ENCODE measurements at regions not wholly inside any gene's neighbourhood (a gene's known extent, or its start where the extent isn't known, plus 50 kb on each side); places are given as distances from the start of the nearest gene placed in this dataset.

DNA sequence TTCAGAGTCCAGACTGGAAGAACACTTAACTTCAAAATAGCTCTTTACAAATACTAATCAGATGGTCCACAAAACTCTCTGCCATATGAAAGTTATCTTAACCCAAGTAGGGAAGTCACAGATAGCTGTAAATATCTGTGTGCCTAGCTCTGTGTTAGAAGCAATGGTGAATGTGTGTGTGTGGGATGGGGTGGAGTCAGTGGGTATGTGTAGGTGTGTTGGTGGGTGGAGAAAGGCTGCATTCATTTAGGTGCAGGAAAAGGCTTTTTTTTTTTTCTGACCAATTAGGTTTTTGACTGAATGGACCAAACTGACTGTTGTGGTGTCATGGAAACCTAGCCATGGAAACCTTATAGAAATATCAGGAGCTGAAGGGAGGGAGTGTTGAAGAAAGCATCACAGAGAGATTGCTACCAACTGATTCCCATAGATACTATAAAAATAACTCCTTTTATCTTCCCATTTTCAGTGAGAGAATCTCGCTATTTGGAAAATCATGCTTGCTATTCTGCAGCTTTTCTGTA is 156.2 kb upstream of the NR3C1 start:
- DNase-seq (no peak), ATAC-seq (no peak)

DNA sequence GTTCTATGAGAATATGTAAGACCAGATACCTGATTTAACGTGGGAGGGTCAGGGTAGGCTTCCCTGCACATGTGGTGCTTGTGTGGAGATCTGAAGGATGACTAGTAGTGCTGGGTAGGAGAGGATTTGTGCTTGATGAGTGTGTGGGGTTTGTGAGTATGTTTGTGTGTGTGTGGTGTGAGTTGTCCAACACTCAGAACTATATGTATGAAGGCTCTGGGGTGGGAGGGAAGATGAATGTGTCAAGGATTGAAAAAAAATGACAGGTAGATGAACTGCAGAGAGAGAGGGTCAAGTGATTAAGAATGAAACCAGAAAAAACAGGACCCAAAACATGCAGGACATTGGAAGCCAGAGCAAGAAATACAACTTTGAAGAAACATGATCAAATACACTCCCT is 154.6 kb upstream of the NR3C1 start:
- ATAC-seq (no peak), DNase-seq (no peak)

DNA sequence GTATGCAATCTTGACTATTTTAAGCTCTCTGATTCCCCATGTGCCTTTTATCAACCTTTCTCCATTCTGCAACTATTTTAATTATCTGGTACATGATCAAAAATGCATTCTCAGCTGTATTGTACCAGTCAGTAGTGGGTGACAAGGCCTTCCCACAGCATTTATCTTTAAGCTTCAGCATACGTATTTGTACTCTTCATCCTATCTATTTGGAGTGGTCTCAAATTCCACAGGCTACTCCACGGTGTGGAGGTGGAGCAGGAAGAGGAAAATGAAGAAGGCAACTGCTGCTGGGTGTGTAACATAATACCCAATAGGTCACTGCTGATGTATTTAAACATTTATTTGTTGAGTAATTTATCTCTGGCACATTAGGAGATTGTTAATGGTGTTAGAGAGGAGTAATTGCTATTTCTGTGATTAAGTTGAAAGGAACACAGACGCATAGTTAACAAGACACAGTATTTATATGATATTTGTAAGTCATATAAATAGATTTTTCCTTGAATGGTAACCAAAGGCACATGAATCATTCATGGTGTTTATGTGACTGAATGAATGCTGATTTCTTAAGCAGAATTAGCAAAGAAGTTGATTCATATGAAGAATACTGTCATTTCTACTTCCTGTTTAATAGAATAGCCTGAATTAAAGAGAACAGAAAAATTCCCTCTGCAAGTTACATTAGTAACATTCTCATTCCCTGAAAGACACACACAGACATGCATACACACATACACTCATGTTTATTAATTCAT is 153.8 kb upstream of the NR3C1 start:
- ATAC-seq (peak; percentile 23), DNase-seq (no peak)

DNA sequence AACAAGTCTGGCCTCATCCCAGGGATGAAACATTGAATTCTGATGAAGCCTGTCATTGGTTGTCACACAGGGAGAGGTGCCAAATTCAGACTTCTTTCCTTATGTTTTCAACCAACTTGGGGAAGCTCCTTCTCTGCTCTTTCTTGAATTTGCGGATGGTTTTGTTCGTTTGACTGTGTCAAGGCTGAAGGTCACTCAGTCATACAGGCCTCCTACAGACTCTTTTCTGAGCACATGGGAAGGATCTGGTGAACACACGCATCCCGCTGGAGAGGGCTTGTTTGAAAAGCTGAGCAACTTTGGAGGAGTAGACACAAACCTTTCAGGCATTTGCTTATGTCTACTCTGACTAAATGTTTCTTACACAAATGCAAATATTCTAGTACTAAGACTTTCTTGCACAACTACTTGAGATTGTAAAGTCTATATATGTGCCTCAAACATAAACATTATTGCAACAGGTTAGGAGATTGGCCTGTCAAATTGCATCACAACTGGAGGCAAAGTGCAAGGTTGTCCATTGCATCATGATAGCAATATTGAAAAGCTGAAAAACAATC is 151.5 kb upstream of the NR3C1 start:
- no peak for DNase-seq
- ATAC-seq, result no peak

DNA sequence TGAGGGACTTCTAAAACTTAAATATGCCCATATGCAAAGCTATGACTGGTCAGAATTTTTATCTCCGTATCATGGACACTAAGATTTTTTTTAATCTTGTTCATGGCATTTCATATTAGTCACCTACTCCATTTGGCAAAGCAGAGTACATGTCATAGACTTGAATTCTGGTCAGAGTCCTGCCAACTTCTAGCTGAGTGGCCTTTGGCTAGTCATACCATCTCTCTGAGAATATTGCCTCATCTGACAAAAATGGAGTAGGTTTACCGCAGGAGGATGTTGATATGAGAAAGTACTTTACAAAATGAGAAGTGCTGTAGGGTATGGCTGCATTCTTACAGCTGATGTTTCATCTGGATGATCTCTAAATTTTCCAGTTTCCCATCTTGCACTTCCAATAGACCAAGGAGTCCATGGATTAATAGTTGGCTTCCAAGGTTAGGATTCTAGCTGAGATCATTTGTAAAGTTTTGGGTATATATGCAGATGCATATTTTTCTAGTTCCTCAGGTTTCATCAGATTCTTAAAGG is 150.8 kb upstream of the NR3C1 start:
- DNase-seq, result no peak

DNA sequence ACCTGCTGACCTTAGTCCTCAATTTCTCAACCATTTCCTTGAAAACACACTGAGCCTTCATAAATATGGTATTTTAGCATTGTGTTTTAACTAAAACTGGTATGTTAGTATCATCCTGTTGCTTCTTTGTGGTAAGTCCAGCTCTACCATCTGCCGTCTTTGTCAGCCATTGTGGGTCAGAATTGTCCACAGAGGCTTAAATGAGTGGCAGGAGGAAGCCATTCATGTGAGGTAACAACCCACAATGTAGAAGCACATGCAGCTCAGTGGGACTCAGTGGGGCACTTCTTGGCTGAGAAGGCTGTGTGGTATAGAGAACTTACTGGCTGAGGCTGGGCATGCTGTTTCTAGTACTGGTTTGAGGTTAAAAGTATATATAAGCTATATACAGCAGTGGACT is 149.2 kb upstream of the NR3C1 start:
- DNase-seq (no peak), ATAC-seq (no peak)

More for the DNA sequence above, 150.8 kb upstream of the NR3C1 start:
- ATAC-seq, result no peak

DNA sequence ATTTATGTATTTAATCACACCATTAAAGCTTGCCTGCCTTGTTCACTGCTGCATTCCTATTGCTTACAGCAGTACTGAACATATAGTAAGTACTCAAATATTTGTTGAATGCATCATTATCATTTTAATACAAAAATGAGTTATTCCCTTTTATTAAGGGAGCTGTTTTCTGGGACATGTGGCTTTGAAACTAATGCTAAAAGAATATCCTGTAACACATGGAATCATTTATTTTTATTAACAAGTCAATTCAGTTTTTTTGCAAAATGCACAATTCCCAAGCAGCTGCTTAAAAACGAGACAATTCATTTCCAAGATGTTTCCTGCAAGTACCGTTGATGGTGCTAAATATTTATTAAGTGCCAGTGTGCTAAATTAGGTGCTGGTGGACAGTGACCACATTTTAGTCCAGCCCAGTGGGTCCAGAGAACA is 148.3 kb upstream of the NR3C1 start:
- DNase-seq (no peak), ATAC-seq (no peak)

DNA sequence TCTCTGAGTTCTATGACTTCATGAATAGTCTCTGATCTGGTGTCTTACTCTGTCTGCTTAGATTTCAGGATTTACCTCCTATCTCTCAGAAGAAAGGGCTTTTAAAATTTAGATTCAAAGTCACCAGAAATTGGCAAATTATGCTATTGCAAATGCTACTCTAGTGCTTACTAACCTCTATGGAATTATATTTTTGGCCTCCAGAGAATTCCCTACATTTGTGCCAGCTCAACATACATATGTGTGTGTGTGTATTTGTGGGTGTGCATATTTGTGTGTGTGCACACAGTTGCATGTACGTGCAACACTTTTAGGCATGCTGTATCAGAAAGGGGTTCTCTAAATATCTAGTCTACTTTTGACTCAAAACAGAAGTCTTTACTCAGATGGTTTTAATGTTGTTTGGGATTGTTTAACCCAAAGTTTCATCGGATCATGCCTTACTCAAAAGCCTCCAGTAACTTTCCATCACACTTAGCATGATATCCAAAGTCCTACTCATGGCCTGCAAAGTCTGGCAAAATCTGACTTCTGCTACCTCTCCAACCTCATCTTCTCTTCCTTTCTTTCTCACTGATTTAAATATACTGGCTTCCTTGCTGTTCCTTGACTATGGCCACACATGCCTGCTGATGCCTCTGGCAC is 147.6 kb upstream of the NR3C1 start:
- ATAC-seq (no peak), DNase-seq (no peak)

DNA sequence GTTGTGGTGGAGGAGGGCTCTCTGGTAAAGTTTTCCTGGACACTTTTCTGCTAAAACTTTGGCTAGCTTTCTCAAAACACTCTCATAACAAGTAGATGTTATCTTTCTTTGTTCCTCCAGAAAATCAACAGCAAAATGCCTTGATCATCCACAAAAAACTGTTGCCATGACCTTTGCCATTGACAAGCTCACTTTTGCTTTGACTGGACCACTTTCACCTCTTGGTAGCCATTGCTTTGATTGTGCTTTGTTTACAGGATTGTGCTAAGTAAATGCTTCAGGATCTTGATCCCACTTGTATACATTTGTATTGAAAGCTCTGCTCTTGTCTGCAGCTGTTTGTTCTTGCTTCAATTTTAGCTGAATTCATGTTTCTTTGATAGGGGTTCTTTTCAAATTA is 143.9 kb upstream of the NR3C1 start:
- DNase-seq (no peak), ATAC-seq (no peak)

DNA sequence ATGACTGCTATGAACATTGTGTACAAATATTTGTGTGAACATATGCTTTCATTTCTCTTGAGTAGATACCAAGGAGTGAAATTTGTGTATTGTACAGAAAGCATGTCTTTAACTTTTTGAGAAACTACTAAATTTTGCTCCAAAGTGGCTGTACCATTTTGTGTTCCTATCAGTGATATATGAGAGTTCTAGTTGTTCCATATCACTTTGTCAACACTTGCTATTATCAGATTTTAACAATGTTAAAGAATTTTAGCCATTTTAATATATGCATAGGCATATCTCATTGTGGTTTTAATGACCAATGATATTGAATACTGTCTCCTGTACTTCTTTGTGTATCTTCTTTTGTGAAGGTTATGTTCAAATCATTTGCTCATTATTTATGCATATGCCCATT is 142.9 kb upstream of the NR3C1 start:
- no peak for DNase-seq
- no peak for ATAC-seq

DNA sequence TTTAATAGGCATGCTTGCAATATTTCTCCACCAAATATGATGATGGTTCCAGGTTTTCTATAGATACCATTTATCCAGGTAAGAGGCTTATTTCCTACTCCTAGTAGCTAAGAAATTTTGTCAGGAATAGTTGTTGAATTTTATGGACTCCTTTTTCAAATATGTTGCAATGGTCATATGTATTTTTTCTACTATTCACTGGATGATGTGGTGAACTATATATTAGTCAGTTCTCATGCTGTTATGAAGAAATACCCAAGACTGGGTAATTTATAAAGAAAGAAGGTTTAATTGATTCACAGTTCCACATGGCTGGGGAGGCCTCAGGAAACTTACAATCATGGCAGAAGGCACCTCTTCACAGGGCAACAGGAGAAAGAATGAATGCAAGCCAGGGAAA is 141.1 kb upstream of the NR3C1 start:
- no peak for ATAC-seq

DNA sequence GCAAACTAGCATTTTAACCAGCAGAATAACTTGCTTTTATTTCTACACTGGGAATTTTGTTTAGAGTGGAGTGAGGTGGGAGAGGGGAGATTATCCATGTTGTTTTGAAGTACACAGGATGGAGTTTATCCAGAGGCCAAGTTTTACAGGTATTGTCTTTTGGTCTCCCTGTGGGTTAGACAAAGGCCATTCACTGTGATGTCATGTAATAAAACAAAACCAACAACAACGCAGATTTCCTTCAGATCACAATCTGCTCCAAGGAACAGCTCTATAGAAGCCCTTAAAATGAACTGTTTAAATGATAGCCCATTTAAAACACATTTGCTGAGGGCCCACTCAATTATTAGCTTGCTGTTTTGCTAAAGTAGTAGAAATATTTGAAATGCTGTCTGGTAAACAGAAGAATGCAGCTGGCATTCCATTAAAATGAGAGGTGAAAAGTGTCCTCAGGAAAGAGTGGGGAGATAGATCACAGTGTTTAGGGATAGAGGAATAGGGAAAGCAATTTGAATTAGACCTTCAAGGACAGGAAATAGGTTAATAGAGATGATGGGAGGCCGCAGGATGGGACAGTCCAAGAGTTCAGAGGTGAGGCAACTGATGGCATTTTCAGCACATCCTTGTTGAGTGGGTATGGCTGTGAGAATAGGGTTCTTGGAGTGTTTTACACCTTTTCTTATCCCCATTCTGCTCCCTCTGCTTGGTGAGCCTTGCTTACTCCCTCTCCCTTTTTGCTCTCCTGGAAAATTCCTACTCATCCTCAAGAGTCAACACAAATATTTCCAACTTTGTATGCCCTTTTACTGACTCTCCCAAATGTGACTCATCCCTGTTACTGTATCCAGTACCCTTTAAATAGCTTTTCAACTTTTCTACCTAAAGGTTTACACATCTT is 140.1 kb upstream of the NR3C1 start:
- ATAC-seq (no peak), DNase-seq (no peak)

More for the DNA sequence above, 141.1 kb upstream of the NR3C1 start:
- DNase-seq, result no peak

DNA sequence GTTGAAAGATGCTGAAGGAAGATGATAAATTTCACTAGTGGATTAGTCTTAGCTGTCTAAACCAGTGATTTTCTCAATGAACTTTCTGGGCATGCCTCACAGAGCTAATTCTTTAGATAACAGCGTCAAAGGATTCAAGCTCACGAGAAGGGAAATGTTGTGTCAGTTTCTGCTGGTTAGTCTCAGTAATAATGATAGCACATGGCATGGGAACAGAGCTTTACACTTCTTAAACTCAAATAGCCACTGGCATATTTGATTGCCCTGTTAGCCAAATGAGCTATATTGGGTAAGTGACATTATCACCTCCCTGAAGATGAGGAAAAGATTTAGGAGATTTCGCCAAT is 139.3 kb upstream of the NR3C1 start:
- DNase-seq, result no peak

DNA sequence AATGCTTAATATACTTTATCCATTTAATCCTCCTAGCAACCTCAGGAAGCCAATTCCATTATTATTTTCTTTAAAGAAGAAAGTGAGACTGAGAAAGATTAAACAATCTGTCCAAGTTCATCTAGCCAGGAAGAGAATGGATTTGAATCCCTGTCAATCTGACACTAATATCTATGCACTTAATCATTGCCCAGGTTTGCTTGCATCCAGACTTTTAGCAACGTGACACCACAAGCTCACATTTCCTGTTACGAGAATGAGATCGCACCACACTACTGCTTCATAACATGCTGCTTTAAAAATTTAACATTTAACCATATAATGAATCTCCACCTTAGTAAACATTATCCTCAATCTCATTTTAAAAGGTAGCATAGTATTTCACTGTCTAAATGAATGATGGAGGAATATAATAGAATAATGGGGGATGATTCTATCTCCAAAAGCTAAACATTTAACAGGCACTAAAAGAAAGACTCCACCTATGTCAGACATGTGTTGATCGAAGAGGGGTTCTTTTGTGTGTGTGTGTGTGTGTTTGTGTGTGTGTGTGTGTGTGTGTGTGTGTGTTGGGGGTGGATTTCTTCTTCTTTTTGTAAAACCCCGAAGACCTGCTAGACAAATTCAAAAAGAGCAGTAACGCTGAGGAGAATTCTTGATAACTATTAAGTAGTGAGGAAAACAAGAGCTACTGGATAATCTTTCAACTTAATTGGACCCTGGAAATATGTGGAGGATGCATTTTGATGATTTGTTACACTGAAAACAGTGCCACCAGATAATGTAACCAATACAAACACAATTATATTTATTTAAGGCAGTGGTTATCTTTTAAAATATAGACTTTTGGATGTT is 138.7 kb upstream of the NR3C1 start:
- ATAC-seq, result no peak

More for the DNA sequence above, 139.3 kb upstream of the NR3C1 start:
- no peak for ATAC-seq

DNA sequence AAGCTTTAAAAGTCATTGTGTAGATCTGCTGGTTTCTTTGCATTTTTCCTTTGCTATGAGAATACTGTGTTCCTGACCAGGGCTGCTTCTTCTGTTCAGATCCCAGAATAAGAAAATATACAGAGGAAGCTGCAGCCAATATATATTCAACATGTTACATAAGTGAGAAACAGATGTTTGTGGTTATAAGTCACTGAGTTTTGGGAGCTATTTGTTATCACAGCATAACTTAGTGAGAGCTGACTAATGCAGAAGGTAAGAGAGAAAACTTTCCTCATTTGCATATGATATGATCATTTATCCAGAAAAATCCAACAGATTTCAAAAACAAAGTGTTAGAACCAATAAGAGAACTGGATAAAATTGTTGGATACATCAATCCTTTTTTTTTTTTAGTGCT is 136.3 kb upstream of the NR3C1 start:
- DNase-seq (no peak), ATAC-seq (no peak)

More for the DNA sequence above, 138.7 kb upstream of the NR3C1 start:
- no peak for DNase-seq

DNA sequence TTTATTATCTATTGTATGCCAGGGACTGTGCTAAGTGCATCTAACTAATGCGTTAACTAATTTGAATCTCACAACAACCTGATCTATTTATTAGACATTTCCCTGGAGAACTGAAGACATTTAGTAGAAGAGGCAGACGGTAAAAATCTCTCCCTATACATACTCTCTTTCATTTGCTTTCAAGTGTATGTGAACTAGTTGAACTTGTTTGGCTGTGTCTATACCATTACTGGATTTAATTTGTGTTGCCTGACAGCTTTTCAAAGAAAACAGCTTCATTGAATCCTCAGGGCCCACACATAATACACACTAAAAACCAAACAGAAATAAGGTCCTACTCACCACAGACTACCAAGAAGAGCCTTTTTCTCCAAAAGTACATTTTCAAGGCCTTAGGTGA is 133.6 kb upstream of the NR3C1 start:
- DNase-seq, result no peak
- no peak for ATAC-seq

DNA sequence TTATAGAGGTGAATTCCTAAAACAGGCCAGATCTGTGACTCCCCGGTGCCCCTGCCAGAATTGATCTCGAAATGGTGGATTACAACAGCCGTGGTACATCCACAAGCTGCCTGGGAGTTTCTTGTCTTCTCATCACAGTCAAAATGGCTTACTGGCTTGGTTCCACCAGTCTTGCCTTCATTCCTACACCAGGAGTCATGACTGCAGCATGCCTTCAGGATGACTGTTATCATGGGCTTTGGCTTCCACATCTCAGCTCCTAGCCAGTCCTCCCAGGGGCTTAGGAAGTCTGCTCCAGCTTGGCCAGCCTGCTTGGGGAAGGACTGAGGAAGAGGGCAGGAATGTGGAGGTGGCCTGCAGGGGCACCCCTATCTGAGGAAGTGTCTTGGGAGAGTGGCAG is 132.9 kb upstream of the NR3C1 start:
- DNase-seq, result no peak
- ATAC-seq, result no peak

DNA sequence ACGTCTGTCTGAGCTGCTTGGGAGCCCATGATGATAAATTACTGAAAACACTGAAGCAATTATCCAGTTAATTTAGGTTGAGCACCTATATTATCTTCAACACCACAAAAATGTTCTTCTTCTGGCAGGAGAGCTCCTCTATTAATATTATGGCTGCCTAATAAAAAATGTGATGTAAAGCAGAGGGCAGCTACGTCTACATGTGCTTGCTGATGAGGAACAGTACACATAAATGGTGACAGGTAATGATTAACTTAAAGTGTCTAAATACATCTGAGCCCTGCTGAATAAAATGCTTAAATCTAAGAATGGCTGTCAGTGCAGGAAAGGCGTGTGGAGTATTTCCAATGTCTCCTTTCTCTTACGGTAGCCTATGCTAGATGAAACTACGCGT is 131.3 kb upstream of the NR3C1 start:
- DNase-seq, result no peak
- no peak for ATAC-seq

DNA sequence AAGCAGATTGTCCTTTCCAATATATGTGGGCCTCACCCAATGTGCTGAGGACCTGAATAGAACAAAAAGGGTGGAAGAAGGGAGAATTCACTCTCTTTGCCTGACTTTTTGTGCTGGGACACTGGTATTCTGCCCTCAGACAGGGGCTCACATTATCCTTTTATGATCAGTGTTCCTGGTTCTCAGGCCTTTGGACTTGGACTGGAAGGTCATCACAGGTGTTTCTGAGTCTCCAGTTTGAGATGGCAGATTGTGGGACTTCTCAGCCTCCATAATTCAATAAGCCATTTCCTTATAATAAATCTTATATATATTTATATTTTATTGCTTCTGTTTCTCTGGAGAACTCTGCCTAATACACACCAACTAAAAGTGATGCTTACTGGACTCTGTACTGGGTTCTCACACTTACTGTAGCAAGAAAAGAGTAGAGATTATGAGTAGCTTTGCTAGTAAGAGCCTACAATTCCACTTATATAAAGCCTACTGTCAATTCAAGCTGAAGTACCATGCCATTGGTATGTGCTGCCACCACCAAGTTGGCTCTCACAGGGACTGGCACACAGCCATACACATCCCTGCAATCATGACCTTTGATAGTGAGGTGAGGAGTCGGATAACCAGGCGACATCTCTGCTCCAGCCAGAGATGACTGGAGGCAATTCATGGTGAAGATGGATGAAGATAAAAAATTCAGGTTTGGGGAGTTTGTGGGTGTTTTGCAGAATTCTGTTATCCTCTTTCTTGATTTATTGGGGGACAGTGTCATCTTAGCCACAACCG is 130.7 kb upstream of the NR3C1 start:
- ATAC-seq, result no peak
- no peak for DNase-seq

DNA sequence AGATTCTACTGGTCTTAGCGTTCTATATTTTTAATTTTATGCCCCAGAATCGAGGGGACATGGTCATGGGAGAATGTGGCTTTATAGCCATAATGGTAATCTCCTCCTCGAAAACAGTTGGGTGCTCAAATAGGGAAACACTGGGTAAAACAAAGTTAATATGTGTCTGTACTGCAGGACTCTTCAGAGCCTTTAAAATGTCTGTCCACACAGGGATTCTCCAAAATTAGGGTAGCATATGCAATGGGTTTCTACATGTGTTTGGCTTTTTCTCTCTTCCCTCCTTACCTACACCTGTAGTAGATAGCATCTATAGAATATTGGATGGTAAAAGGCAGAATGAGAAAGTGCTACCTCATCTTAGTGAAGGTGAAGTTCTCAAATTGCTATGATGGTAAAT is 130.0 kb upstream of the NR3C1 start:
- ATAC-seq (no peak), DNase-seq (no peak)
